ENCODE measurements at regions not wholly inside any gene's neighbourhood (a gene's known extent, or its start where the extent isn't known, plus 50 kb on each side); places are given as distances from the start of the nearest gene placed in this dataset.

GRCh38 chr6:114450631-114451030 lies 107.8 kb upstream of the HS3ST5 start:
- Histone ChIP-seq H3K4me1 (ENCODE audit: control insufficient read depth, low read length) (no peaks in the 10 kb centered on the region), H3K36me3 (ENCODE audit: control insufficient read depth, low read length) (no peaks in the 10 kb centered on the region), H3K27me3 (ENCODE audit: control insufficient read depth, low read length) (no peaks in the 10 kb centered on the region), H3K4me2 (ENCODE audit: low read length) (no peak overlapping the region), H3K4me3 (ENCODE audit: low read length) (no peak overlapping the region), H4K20me1 (ENCODE audit: control insufficient read depth, insufficient read depth, low read depth, low read length) (no peaks in the 10 kb centered on the region), H3K27ac (ENCODE audit: low read depth, low read length) (no peak overlapping the region), H3F3A (ENCODE audit: control insufficient read depth, insufficient read depth) (no peaks in the 10 kb centered on the region), H3K9me3 (ENCODE audit: control insufficient read depth, insufficient read depth, low read length) (no peaks in the 10 kb centered on the region), H3K79me2 (ENCODE audit: control insufficient read depth, low read length) (no peaks in the 10 kb centered on the region), H3K9me2 (replicated peaks; ENCODE audit: control insufficient read depth, low read length) (no peaks in the 10 kb centered on the region)
- TF ChIP-seq, protein P1, sequence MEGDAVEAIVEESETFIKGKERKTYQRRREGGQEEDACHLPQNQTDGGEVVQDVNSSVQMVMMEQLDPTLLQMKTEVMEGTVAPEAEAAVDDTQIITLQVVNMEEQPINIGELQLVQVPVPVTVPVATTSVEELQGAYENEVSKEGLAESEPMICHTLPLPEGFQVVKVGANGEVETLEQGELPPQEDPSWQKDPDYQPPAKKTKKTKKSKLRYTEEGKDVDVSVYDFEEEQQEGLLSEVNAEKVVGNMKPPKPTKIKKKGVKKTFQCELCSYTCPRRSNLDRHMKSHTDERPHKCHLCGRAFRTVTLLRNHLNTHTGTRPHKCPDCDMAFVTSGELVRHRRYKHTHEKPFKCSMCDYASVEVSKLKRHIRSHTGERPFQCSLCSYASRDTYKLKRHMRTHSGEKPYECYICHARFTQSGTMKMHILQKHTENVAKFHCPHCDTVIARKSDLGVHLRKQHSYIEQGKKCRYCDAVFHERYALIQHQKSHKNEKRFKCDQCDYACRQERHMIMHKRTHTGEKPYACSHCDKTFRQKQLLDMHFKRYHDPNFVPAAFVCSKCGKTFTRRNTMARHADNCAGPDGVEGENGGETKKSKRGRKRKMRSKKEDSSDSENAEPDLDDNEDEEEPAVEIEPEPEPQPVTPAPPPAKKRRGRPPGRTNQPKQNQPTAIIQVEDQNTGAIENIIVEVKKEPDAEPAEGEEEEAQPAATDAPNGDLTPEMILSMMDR (IDR thresholded peaks at IDR 0.05; ENCODE audit: low read depth, low read length, poor library complexity, severe bottlenecking), result no peak
- no peak for TF ChIP-seq EZH2phosphoT487 (IDR thresholded peaks at IDR 0.05; ENCODE audit: borderline replicate concordance, low read length)

DNA sequence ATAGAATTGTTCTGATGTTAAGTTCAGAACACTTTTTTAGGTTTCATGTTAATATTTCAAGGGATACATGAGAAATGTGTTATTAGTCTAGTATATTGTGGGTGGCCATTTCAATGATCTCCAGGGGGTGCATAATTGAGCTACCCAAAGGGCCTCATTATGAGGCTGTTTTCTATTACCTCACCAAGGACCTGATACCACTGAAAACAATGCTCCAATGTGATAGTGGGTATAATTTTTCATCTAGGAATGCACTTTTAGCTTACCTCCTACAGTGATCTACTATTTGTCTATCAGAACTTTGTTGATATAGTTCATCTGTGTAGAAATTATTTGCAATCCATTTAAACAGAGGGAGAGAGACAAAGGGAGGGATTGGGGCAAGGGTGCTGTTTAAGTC lies 106.8 kb upstream of the HS3ST5 start:
- H3K4me2 ChIP-seq (ENCODE audit: low read length), result no peak overlapping the region
- no peak overlapping the region for H3K27ac ChIP-seq (ENCODE audit: low read depth, low read length)
- no peaks in the 10 kb centered on the region for H3K27me3 ChIP-seq (ENCODE audit: control insufficient read depth, low read length)
- no peaks in the 10 kb centered on the region for H3K9me2 ChIP-seq (replicated peaks; ENCODE audit: control insufficient read depth, low read length)
- H3K4me3 ChIP-seq (ENCODE audit: low read length), result no peak overlapping the region
- H3F3A ChIP-seq (ENCODE audit: control insufficient read depth, insufficient read depth), result no peaks in the 10 kb centered on the region
- no peaks in the 10 kb centered on the region for H3K36me3 ChIP-seq (ENCODE audit: control insufficient read depth, low read length)
- H3K9me3 ChIP-seq (ENCODE audit: control insufficient read depth, insufficient read depth, low read length), result no peaks in the 10 kb centered on the region
- no peaks in the 10 kb centered on the region for H3K79me2 ChIP-seq (ENCODE audit: control insufficient read depth, low read length)
- H3K4me1 ChIP-seq (ENCODE audit: control insufficient read depth, low read length), result no peaks in the 10 kb centered on the region
- TF ChIP-seq, protein P1 (IDR thresholded peaks at IDR 0.05; ENCODE audit: low read depth, low read length, poor library complexity, severe bottlenecking), result no peak
- TF ChIP-seq EZH2phosphoT487 (IDR thresholded peaks at IDR 0.05; ENCODE audit: borderline replicate concordance, low read length), result no peak
- H4K20me1 ChIP-seq (ENCODE audit: control insufficient read depth, insufficient read depth, low read depth, low read length), result no peaks in the 10 kb centered on the region

GRCh38 chr6:114446342-114446741 lies 103.5 kb upstream of the HS3ST5 start:
- no peaks in the 10 kb centered on the region for H3K36me3 ChIP-seq (ENCODE audit: control insufficient read depth, low read length)
- H3K9me2 ChIP-seq (replicated peaks; ENCODE audit: control insufficient read depth, low read length), result no peaks in the 10 kb centered on the region
- H3K79me2 ChIP-seq (ENCODE audit: control insufficient read depth, low read length), result no peaks in the 10 kb centered on the region
- no peaks in the 10 kb centered on the region for H3K9me3 ChIP-seq (ENCODE audit: control insufficient read depth, insufficient read depth, low read length)
- no peaks in the 10 kb centered on the region for H3K4me1 ChIP-seq (ENCODE audit: control insufficient read depth, low read length)
- no peak overlapping the region for H3K4me3 ChIP-seq (ENCODE audit: low read length)
- no peak overlapping the region for H3K27ac ChIP-seq (ENCODE audit: low read depth, low read length)
- no peaks in the 10 kb centered on the region for H3K27me3 ChIP-seq (ENCODE audit: control insufficient read depth, low read length)
- no peak overlapping the region for H3K4me2 ChIP-seq (ENCODE audit: low read length)
- no peaks in the 10 kb centered on the region for H4K20me1 ChIP-seq (ENCODE audit: control insufficient read depth, insufficient read depth, low read depth, low read length)
- no peaks in the 10 kb centered on the region for H3F3A ChIP-seq (ENCODE audit: control insufficient read depth, insufficient read depth)
- TF ChIP-seq, protein P1 (IDR thresholded peaks at IDR 0.05; ENCODE audit: low read depth, low read length, poor library complexity, severe bottlenecking), result no peak
- no peak for TF ChIP-seq EZH2phosphoT487 (IDR thresholded peaks at IDR 0.05; ENCODE audit: borderline replicate concordance, low read length)

GRCh38 chr6:114445846-114446245 lies 103.0 kb upstream of the HS3ST5 start:
- Histone ChIP-seq H3K9me3 (ENCODE audit: control insufficient read depth, insufficient read depth, low read length) (no peaks in the 10 kb centered on the region), H3K4me2 (ENCODE audit: low read length) (no peak overlapping the region), H3K36me3 (ENCODE audit: control insufficient read depth, low read length) (no peaks in the 10 kb centered on the region), H4K20me1 (ENCODE audit: control insufficient read depth, insufficient read depth, low read depth, low read length) (no peaks in the 10 kb centered on the region), H3K4me1 (ENCODE audit: control insufficient read depth, low read length) (no peaks in the 10 kb centered on the region), H3F3A (ENCODE audit: control insufficient read depth, insufficient read depth) (no peaks in the 10 kb centered on the region), H3K9me2 (replicated peaks; ENCODE audit: control insufficient read depth, low read length) (no peaks in the 10 kb centered on the region), H3K4me3 (ENCODE audit: low read length) (no peak overlapping the region), H3K27ac (ENCODE audit: low read depth, low read length) (no peak overlapping the region), H3K27me3 (ENCODE audit: control insufficient read depth, low read length) (no peaks in the 10 kb centered on the region), H3K79me2 (ENCODE audit: control insufficient read depth, low read length) (no peaks in the 10 kb centered on the region)
- TF ChIP-seq EZH2phosphoT487 (IDR thresholded peaks at IDR 0.05; ENCODE audit: borderline replicate concordance, low read length), result no peak
- TF ChIP-seq, protein P1 (IDR thresholded peaks at IDR 0.05; ENCODE audit: low read depth, low read length, poor library complexity, severe bottlenecking), result no peak
